H1 (cell line): ENCODE measurements at regions not wholly inside any gene's neighbourhood (a gene's known extent, or its start where the extent isn't known, plus 50 kb on each side); places are given as distances from the start of the nearest gene placed in this dataset.

Source experiments
- CBX5 ChIP-seq: fragments of 300-800, 300-1000 bp; sonication (generic); IDR thresholded peaks from 2 replicates; pipeline ENCODE4 v1.7.1; 2016; ENCODE audit warnings: antibody characterized with exemption, low read length, low read depth
- EZH2 ChIP-seq: fragments of 200-600 bp; sonication (generic); IDR thresholded peaks from 2 replicates; pipeline ENCODE4 v1.7.1; 2012; ENCODE audit warnings: low read depth, mild to moderate bottlenecking, moderate library complexity, low read length, inconsistent platforms; ENCODE audit not compliant: severe bottlenecking
- NANOG ChIP-seq: IDR thresholded peaks from 2 replicates; pipeline ENCODE4 v1.6.1; 2011; ENCODE audit warnings: low read length, low read depth, mild to moderate bottlenecking, inconsistent platforms; ENCODE audit not compliant: insufficient read depth, poor library complexity, severe bottlenecking
- RNF2 ChIP-seq: fragments of 200-900, 300-1000 bp; sonication (generic); IDR thresholded peaks from 2 replicates; pipeline ENCODE4 v1.7.1; 2016; ENCODE audit warnings: borderline replicate concordance, low read depth, mild to moderate bottlenecking, antibody characterized with exemption, low read length; ENCODE audit not compliant: poor library complexity, severe bottlenecking; ENCODE audit errors: missing control alignments
- TEAD4 ChIP-seq: IDR thresholded peaks from 2 replicates; pipeline ENCODE4 v1.6.1; 2012; ENCODE audit warnings: low read depth, low read length, inconsistent platforms, mixed read lengths
- YY1 ChIP-seq: IDR thresholded peaks from 2 replicates; pipeline ENCODE4 v1.6.1; 2011; ENCODE audit warnings: low read depth, mild to moderate bottlenecking, low read length

DNA sequence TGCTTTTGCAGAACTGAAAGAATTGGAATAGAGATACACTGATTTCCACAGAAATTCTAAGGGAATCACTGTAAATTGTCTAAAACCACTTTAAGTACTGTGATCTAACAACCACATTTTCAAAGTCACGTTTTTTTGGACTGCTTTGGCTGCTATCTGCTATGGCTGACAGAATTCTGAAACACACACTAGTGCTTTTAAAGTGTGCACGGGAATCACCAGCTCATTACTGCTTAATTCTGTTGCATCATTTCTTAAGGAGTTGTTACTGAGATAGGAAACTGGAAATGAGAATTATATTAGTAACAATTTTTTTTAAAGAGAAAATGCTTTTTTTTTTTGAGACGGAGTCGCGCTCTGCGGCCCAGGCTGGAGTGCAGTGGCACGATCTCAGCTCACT is 716.5 kb upstream of the NRSN1 start (continued):
- TF ChIP-seq NANOG (no peak), YY1 (no peak), RNF2 (no peak), TEAD4 (no peak), CBX5 (no peak), EZH2 (no peak)
- TF ChIP-seq, all 59 proteins: peak for 0
